HG02798 (cell line): ENCODE measurements at regions not wholly inside any gene's neighbourhood (a gene's known extent, or its start where the extent isn't known, plus 50 kb on each side); places are given as distances from the start of the nearest gene placed in this dataset.
"Not testable (repeated sequence)": the region's sequence is repeated elsewhere in the genome, so short reads cannot be mapped to it uniquely, and the experiment has no call there.

Experiments
- ATAC-seq: cut with Tn5 transposase; IDR thresholded peaks from one replicate; pipeline ENCODE4 v1.9.1; 2021; ENCODE audit warnings: mild to moderate bottlenecking; ENCODE audit not compliant: unreplicated experiment, poor library complexity

DNA sequence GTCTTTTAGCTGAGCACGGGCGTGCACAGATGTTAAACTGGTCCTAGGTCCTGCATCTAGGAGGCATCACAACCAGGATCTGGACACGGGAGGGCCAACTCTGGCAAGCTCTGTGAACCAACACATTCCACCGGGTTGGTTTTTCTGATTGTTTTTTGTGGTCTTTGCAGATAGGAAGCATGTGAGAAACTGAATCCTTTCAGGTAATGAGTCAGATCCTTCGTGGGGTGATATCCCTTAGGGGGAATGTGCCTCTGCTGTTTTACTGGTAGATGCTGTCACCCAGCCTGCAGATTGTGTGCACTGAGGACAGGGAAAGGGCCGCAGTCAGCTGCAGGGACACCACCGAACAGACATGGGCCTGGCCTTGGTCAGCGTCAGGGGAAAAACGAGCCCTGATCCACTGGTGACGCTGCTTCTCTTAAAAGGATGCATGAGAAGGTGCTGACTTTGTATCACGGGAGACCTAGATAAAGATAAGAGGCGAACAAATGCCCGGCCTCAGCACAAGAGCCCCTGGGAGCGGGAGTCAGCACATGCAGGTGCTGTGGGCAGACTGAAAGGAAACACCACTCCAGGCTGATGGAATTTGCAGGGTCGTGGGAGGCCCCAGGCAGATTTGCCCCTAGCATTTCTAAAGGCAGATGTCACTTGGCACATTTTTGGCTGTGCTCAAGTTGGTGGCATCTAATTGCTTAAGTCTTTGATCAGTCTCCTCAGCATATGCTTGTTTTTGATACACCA, 51.1 kb downstream of the DOP1B start:
- ATAC-seq: no peak

DNA sequence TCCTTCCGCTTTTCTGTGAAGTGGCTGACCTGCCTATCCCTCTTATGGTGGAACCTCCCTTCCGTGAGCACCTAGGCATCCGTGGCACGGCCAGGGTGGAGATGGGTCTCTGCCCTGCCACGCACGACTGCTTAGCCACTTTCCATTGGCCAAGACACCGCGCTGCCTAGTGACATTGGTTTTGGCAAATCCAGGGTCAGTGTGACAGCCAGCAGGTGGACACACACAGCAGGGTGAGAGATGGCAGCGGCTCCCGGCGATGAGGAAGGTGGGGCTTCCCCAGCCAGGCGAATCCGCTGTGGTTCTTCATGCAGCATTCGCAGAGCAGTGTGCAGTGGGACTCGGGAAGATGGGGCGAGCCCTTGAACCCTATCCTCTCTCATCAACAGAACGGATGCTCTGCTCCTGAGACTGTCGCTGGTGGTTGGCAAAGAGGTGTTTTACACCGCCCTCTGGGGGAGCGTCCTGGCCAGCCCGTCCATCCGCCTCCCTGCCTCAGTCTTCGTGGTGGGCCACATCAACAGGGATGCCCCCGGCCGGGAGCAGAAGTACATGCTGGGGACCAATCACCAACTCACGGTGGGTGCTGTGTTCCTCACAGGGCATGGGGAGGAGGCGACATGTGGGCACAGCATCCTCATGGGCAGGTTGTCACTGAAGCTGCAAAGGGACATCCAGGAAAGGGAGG, 51.8 kb downstream of the DOP1B start:
- ATAC-seq: no peak

DNA sequence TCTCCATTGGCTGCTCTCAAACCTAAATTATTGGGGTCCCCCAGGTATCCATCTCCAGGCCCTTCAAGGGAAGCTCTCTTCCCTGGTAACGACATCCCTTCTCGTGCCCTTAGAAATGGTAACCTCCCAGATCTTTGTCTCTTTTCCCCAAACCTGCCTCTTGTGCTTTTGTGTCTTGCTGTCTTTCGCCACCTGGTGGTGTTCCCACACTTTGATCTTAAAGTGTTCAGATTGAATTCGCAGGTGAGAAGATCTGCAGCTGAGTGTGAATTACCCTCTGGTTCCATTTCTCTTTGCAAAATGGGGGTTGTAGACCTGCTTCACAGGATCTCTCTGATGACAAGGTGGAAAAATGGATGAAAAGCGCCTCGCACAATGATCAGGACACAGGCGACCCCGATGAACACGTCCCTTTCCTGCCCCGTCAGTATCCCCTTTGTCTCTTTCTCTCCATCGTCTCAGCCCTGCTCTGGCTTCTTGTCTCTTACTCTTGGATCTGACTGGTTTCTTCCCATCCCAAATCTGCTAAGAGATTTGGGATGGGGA, 53.1 kb downstream of the DOP1B start:
- no peak for ATAC-seq

DNA sequence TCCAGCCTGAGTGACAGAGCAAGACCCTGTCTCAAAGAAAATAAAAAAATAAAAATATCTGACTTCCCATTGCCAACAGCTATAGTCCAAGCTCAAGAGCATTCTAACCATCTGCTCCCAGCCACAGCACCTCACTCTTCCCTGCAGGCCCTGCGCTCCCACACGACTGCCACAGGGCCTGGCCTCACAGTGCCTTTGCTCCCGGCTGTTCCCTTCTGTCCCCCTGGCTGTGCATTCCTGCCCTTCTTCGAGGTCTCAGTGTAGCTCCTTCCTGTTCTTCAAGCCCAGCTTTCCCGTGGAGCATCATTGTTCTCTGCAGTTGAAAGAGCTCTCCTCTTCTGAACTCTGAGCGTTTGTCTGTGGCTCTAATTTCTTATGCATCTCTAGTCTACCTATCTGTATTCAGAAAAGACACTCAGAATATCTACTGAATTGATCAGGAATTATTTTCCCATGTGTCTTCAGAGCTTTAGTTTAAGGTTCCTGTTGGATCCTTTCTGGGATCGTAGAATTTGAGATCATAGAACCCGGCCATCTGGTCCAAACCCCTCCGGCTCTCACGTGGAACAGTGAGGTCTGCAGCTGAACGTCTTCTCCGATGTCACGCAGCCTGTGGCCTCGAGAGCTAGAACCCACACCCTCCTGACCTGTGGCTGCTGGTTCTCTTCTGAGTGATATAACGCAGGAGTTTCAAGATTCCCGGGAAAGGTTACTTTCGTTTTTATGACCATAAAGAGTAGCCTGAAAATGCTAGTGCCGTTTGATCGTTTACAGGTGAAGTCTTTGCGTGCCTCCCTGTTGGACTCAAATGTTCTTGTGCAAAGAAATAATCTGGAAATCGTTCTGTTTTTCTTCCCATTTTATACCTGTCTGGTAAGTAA, 54.4 kb downstream of the DOP1B start:
- no peak for ATAC-seq

DNA sequence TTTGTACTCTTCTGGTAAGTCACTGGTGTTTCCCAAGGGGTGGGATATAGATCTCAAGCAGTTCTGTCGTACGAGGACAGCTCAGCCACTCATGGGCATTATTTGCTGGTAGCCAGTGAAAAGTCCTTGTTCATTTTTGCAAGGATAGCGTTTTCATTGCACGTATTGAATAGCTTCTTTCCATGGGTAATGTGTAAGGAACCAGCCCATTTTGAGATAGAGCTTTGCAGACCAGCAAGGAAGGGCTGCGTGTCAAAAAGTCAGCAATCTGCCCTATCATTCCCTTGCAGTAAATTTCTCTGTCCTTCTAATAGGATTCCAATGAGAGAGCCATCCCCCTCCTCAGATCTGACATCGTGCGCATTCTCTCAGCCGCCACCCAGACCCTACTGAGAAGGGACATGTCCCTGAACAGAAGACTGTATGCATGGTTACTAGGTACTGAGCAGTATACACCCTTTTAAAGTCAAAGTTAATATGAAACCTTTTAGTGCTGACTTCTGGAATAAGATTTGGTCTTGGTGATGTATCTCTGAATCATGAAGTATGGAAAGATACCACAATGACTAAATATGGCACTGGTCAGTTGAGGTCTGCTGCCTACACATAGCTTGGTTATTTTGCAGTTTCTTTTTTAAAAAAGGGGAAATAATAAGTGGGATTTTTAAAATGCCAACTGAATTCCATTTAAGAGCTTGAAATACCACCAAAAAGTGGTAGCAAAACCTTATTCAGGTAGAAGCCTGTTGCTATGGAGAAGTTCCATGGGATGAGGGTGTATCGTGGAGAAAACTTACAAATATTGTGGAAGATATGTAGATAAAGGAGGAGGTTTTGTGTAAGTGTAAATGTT, 55.3 kb downstream of the DOP1B start:
- ATAC-seq: no peak

DNA sequence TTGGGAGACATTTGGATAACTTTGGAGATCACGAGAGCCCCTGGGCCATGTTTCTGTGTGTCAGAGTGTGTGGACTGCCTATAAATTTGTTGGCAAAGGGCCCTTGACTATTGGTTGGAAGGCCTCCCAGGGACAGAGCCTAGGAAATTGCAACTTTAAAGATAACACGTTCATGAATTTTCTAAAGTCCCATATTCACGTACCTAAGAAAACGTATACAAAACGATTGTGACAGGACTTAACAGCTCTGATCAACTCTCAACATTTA, 55.8 kb downstream of the DOP1B start:
- no peak for ATAC-seq

- no peak for ATAC-seq
Observed at GRCh38 chr21:36214561-36214960, 57.9 kb downstream of the DOP1B start.

DNA sequence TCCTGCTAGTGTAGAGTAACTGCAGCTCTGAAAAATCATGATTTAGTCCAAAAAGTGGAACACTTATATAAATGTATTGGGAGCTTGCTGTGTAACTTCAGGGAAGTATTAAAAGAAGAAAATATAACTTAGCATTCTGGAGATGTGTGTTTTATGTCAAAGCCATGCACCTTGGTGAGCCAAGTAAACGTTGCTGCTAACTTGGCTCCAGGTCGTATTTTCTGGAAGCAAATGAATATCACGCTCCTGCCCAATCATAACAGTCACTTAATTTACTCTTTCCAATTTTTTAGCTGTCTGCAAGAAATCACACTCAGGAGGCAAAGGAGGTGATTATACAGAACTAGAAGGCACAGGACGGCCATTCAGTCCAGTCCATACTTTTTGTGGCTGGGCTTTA, 61.1 kb downstream of the DOP1B start:
- ATAC-seq: no peak

DNA sequence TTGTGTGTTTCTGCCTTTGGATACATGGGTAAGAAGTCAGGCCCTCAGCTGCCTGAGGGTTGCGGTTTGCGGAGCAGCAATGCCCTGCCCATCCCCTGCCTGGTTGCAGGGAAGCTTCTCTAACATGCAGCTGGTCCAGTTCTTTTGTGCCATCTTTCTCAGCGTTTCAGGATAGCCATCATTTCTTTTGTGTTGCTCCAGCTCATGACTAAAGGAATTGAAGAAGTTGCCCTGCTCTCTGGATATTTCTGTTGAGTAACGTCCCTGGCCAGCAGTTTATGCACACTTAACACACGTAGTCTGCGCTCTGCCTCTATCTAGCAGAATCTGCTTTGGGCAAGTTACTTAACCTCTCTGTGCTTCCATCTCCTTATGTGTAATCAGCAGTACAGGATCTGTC, 62.1 kb downstream of the DOP1B start:
- no peak for ATAC-seq

GRCh38 chr21:36223451-36223850, 66.8 kb downstream of the DOP1B start:
- no peak for ATAC-seq

DNA sequence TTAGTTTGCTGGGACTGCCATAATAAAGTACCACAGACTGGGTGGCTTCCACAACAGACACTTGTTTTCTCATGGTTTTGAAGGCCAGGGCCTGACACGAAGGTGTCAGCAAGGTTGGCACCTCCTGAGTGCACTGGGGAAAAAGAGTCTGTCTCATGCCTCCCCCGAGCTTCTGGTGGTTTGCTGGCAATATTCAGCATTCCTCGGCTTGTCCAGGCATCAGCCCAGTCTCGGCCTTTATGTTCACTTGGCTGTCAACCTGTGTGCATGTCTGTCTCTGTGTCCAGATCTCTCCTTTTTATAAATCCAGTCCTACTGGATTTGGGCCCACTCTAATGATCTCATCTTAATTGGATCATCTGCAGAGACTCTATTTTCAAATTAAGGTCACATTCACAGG, 72.6 kb downstream of the DOP1B start:
- no peak for ATAC-seq

GRCh38 chr21:36231444-36231843, 74.8 kb downstream of the DOP1B start:
- ATAC-seq: not testable (repeated sequence)

- ATAC-seq: no peak
Observed at GRCh38 chr21:36232641-36233040, 76.0 kb downstream of the DOP1B start.

DNA sequence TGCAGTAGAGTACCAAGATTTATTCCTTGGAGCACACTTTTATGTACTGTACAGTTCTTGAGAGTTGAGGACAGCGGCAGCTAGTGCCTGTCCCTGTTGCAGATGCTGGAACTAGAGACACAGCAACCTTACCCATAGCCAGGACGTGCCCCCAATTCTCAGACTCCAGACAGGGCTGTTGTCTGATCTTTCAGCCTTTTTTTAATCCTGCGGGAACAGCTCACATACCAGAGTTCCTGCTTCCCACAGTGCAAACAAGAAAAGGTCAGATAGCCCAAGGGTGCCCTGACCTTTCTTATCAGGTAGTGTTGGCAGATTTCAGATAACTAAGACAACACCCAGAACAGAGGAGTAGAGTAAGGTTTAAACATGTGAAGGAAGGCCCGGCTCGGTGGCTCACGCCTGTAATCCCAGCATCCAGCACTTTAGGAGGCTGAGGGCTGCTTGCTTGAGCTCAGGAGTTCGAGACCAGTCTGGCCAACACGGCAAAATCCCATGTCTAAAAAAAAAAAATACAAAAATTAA, 78.5 kb downstream of the DOP1B start:
- ATAC-seq: no peak

- ATAC-seq: no peak
Observed at GRCh38 chr21:36236052-36236730, 79.6 kb downstream of the DOP1B start.

DNA sequence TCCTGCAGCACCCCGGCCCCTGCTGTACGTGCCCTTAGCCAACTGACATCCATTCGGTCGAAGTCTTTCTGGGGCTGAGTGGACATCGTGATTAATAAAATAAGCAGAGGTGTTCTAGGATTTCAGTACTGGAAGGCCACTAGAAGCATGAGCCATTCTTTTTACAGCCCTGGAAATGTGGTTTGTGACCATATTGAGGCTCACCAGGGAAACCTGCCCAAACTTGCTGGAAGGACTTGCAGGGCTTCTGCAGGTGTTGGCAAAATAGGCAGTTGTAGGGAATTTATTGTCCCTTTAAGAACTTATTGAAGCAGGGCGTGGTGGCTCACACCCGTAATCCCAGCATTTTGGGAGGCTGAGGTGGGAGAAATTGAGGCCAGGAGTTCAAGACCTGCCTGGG, 80.8 kb downstream of the DOP1B start:
- ATAC-seq: no peak

GRCh38 chr21:36239585-36239984, 80.4 kb upstream of the MORC3 start:
- no peak for ATAC-seq

DNA sequence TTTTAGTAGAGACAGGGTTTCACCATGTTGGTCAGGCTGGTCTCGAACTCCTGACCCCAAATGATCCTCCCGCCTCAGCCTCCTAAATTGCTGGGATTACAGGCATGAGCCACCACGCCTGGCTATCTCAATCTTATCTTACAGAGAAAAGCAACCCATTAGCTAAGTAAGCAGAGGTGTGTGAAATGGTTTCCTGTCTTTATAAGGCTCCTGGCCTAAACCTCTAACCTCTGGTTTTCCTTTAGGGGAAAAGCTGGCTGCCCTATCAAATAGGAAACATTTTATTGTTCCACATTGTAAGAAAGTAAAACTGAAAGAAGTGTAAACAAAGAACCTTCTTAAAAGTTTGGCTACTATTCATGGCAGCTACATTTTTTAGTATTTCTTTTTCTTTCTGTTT, 78.3 kb upstream of the MORC3 start:
- no peak for ATAC-seq

GRCh38 chr21:36245115-36245514, 74.9 kb upstream of the MORC3 start:
- ATAC-seq: no peak
